DOHH2 (cell line): ENCODE measurements at regions not wholly inside any gene's neighbourhood (a gene's known extent, or its start where the extent isn't known, plus 50 kb on each side); places are given as distances from the start of the nearest gene placed in this dataset.

Experiments used
- H3F3A ChIP-seq: fragments of 200-600 bp; sonication (generic), shearing (Covaris generic); 2 replicates; pipeline ENCODE4 v1.6.0; 2016; ENCODE audit warnings: antibody characterized with exemption, mild to moderate bottlenecking; ENCODE audit not compliant: control insufficient read depth, insufficient read depth
- H3K27ac ChIP-seq: fragments of 200-600 bp; sonication (generic); 2 replicates; pipeline ENCODE4 v1.5.1; 2014; ENCODE audit warnings: low read depth, mild to moderate bottlenecking, low read length, moderate library complexity
- H3K27me3 ChIP-seq: fragments of 200-600 bp; sonication (generic); 2 replicates; pipeline ENCODE4 v1.6.1; 2014; ENCODE audit warnings: mild to moderate bottlenecking, low read length, mixed read lengths; ENCODE audit not compliant: control insufficient read depth
- H3K36me3 ChIP-seq: fragments of 200-600 bp; sonication (generic); 2 replicates; pipeline ENCODE4 v1.6.1; 2014; ENCODE audit warnings: mild to moderate bottlenecking, low read length, moderate library complexity, mixed read lengths; ENCODE audit not compliant: control insufficient read depth
- H3K4me1 ChIP-seq: fragments of 200-600 bp; sonication (generic); 2 replicates; pipeline ENCODE4 v1.6.1; 2014; ENCODE audit warnings: mild to moderate bottlenecking, low read length, mixed read lengths; ENCODE audit not compliant: control insufficient read depth
- H3K4me2 ChIP-seq: fragments of 200-600 bp; sonication (generic); 2 replicates; pipeline ENCODE4 v1.6.0; 2014; ENCODE audit warnings: mild to moderate bottlenecking, low read length, moderate library complexity
- H3K4me3 ChIP-seq: fragments of 200-600 bp; sonication (generic); 2 replicates; pipeline ENCODE4 v1.5.1; 2014; ENCODE audit warnings: mild to moderate bottlenecking, low read length, mixed read lengths
- H3K79me2 ChIP-seq: fragments of 200-600 bp; sonication (generic); 2 replicates; pipeline ENCODE4 v1.6.1; 2014; ENCODE audit warnings: mild to moderate bottlenecking, low read length, mixed read lengths; ENCODE audit not compliant: control insufficient read depth
- H3K9me2 ChIP-seq: fragments of 200-600 bp; sonication (generic); replicated peaks from 2 replicates; pipeline ENCODE4 v1.6.1; 2014; ENCODE audit warnings: mild to moderate bottlenecking, low read length, mixed read lengths; ENCODE audit not compliant: control insufficient read depth
- H3K9me3 ChIP-seq: fragments of 200-600 bp; sonication (generic); 2 replicates; pipeline ENCODE4 v1.6.1; 2014; ENCODE audit warnings: antibody characterized with exemption, low read length, mixed read lengths; ENCODE audit not compliant: control insufficient read depth, insufficient read depth
- H4K20me1 ChIP-seq: fragments of 200-600 bp; sonication (generic); 2 replicates; pipeline ENCODE4 v1.6.0; 2014; ENCODE audit warnings: low read depth, mild to moderate bottlenecking, antibody characterized with exemption, low read length, moderate library complexity; ENCODE audit not compliant: control insufficient read depth, insufficient read depth
- EZH2phosphoT487 ChIP-seq: fragments of 200-600 bp; sonication (generic); IDR thresholded peaks from 2 replicates; pipeline ENCODE4 v1.6.1; 2017; ENCODE audit warnings: borderline replicate concordance, mild to moderate bottlenecking, antibody characterized with exemption, low read length, moderate library complexity, mixed read lengths
- TF ChIP-seq, protein P1 (sequence below): fragments of 200-600 bp; sonication (generic); IDR thresholded peaks from one replicate; pipeline ENCODE4 v1.5.1; 2014; ENCODE audit warnings: antibody characterized with exemption, mild to moderate bottlenecking, low read depth, low read length; ENCODE audit not compliant: poor library complexity, severe bottlenecking

DNA sequence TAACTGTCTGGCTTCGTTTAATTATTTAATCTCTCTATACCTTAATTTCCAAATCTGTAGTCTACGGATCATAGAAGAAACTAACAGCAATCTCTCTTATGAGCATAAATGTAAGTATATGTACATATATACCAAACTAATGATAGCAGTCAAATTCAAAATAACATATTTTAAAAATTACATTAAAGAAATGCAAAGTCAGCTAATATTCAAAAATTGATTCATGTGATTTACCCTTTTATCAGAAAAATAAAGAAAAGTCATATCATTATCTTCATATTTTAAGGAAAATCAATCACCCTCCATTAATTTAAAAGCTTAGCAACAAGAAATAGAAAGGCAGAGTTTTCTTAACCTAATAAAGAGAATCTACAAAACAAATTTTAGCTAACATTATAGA lies 575.9 kb downstream of the IRS1 start:
- Histone ChIP-seq H3K4me1 (no peaks in the 10 kb centered on the region), H3K4me3 (no peak overlapping the region), H3K79me2 (no peaks in the 10 kb centered on the region), H3K36me3 (no peaks in the 10 kb centered on the region), H3K4me2 (no peak overlapping the region), H3K9me2 (no peaks in the 10 kb centered on the region), H3K9me3 (no peaks in the 10 kb centered on the region), H4K20me1 (no peaks in the 10 kb centered on the region), H3K27ac (no peak overlapping the region), H3K27me3 (no peaks in the 10 kb centered on the region), H3F3A (no peaks in the 10 kb centered on the region)
- no peak for TF ChIP-seq EZH2phosphoT487
- TF ChIP-seq, protein P1, sequence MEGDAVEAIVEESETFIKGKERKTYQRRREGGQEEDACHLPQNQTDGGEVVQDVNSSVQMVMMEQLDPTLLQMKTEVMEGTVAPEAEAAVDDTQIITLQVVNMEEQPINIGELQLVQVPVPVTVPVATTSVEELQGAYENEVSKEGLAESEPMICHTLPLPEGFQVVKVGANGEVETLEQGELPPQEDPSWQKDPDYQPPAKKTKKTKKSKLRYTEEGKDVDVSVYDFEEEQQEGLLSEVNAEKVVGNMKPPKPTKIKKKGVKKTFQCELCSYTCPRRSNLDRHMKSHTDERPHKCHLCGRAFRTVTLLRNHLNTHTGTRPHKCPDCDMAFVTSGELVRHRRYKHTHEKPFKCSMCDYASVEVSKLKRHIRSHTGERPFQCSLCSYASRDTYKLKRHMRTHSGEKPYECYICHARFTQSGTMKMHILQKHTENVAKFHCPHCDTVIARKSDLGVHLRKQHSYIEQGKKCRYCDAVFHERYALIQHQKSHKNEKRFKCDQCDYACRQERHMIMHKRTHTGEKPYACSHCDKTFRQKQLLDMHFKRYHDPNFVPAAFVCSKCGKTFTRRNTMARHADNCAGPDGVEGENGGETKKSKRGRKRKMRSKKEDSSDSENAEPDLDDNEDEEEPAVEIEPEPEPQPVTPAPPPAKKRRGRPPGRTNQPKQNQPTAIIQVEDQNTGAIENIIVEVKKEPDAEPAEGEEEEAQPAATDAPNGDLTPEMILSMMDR = no peak

DNA sequence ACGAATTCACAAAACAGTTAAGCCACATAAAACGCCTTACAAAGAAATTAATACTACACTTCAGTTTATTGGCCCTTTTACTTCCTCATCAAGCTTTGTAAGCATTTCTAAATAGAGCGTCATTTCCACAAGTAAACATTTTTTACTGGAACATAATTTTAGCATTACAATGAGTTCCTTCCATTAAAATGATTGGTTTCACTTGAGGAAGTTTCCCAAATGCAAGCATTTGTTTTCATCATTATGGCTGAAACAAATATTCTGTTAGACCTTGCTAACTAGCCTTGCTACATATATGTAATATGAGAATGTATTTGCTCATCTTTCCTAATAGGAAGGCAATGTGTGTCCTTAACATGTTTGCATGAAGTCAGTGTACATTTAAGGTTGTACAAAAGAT lies 579.1 kb downstream of the IRS1 start:
- no peaks in the 10 kb centered on the region for H4K20me1 ChIP-seq
- H3K4me1 ChIP-seq = 0 out of 2 replicates have a peak, but pooled peaks cover 3% of the 10 kb centered on the region
- no peak overlapping the region for H3K27ac ChIP-seq
- H3K9me3 ChIP-seq = no peaks in the 10 kb centered on the region
- no peaks in the 10 kb centered on the region for H3K36me3 ChIP-seq
- H3K27me3 ChIP-seq = no peaks in the 10 kb centered on the region
- no peaks in the 10 kb centered on the region for H3K79me2 ChIP-seq
- H3K4me2 ChIP-seq = no peak overlapping the region
- no peaks in the 10 kb centered on the region for H3K9me2 ChIP-seq
- no peak overlapping the region for H3K4me3 ChIP-seq
- H3F3A ChIP-seq = no peaks in the 10 kb centered on the region
- TF ChIP-seq EZH2phosphoT487 = no peak
- TF ChIP-seq, protein P1 = no peak

DNA sequence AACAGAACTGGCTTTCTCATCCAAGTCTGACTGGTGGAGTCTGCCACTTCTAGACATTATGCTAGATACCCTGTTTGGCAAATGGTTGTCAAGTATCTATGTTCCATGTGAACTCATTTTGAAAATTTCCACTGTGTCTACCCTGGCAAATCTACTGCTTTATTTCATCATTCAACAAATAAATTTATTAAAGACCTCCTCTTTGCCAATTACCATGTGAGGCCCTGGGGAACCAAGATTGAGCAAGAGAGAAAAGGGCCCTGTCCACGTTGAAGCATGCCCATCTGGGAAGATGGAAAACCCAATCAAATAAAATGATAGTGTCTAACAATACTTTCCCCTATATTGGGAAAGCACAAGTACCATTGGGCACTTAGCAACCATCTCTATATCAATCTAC lies 582.4 kb downstream of the IRS1 start:
- H4K20me1 ChIP-seq = no peaks in the 10 kb centered on the region
- H3K9me3 ChIP-seq = no peaks in the 10 kb centered on the region
- 0 out of 2 replicates have a peak, but pooled peaks cover 3% of the 10 kb centered on the region for H3K4me1 ChIP-seq
- H3K36me3 ChIP-seq = no peaks in the 10 kb centered on the region
- H3K9me2 ChIP-seq = no peaks in the 10 kb centered on the region
- no peaks in the 10 kb centered on the region for H3K79me2 ChIP-seq
- TF ChIP-seq EZH2phosphoT487 = no peak
- TF ChIP-seq, protein P1 = no peak
- H3K4me3 ChIP-seq = no peak overlapping the region
- H3K4me2 ChIP-seq = no peak overlapping the region
- H3F3A ChIP-seq = no peaks in the 10 kb centered on the region
- no peaks in the 10 kb centered on the region for H3K27me3 ChIP-seq
- no peak overlapping the region for H3K27ac ChIP-seq
